K562 (cell line): ENCODE measurements at regions not wholly inside any gene's neighbourhood (a gene's known extent, or its start where the extent isn't known, plus 50 kb on each side); places are given as distances from the start of the nearest gene placed in this dataset.

Source experiments
- ATAC-seq: fragments of 200-7000 bp; cut with Tn5 transposase; 3 replicates; pipeline ENCODE4 v1.9.1; 2020; ENCODE audit warnings: moderate library complexity
- BruUV-seq: library from RNA; stranded (reverse); fragments of 400-500 nt; replicated peaks from 2 replicates; lab custom pipeline; 2021; lab: Mats Ljungman, UMichigan
- CTCF ChIA-PET: fragments of 300-600 bp; formaldehyde crosslinking; extraction: SDS; loops from one replicate; lab custom pipeline; 2021; ENCODE audit warnings: low intra/inter-chr PET ratio; lab: Yijun Ruan, JAX
- POLR2A ChIA-PET: fragments of 300-600, 350-650 bp; sonication (Branson Sonifier 250); formaldehyde crosslinking; extraction: SDS; loops from one replicate; lab custom pipeline; 2021; ENCODE audit warnings: antibody characterized with exemption, inconsistent platforms; lab: Yijun Ruan, JAX
- DNase-seq, 4 experiments: peaks; one replicate each; pipeline versions ENCODE4 v3.0.0 to v3.0.0-alpha.2; 2011 to 2018; ENCODE audit warnings: low spot score in 3 of 4, mixed read lengths in 3 of 4; ENCODE audit errors: extremely low read depth in 1 of 4
- FAIRE-seq: peaks from 2 replicates; lab custom pipeline; 2011; peaks lifted over from hg19 to GRCh38; lab: Jason Lieb, UNC
- H2AFZ ChIP-seq: 2 replicates; pipeline ENCODE4 v1.6.0; 2011; ENCODE audit warnings: low read depth, low read length, control low read depth, inconsistent platforms
- H3K27ac ChIP-seq: fragments of 200-600 bp; 3 replicates; pipeline ENCODE4 v1.8.0; 2011; ENCODE audit warnings: low read depth, mild to moderate bottlenecking, control low read depth, inconsistent platforms, low read length, moderate library complexity, mixed read lengths; ENCODE audit errors: extremely low read depth
- H3K27me3 ChIP-seq, 2 experiments: fragments of 300-600 bp in 1 of 2; 2 replicates in 1 of 2; 3 replicates in 1 of 2; pipeline versions ENCODE4 v1.6.0 to v1.8.0; 2011; ENCODE audit warnings: inconsistent platforms in 2 of 2, low read length in 2 of 2, mild to moderate bottlenecking in 1 of 2, mixed read lengths in 1 of 2, moderate library complexity in 1 of 2; ENCODE audit not compliant: control insufficient read depth in 2 of 2, insufficient read depth in 2 of 2
- H3K36me3 ChIP-seq: fragments of 300-600 bp; 3 replicates; pipeline ENCODE4 v1.8.0; 2011; ENCODE audit warnings: mild to moderate bottlenecking, low read length, inconsistent platforms; ENCODE audit not compliant: control insufficient read depth, insufficient read depth
- H3K4me1 ChIP-seq, 2 experiments: fragments of 200-600 bp in 1 of 2; replicated peaks in 1 of 2; 2 replicates in 1 of 2; 3 replicates in 1 of 2; pipeline versions ENCODE4 v1.5.1 to v1.8.0; 2011; ENCODE audit warnings: inconsistent platforms in 2 of 2, low read length in 2 of 2, mild to moderate bottlenecking in 1 of 2, mixed read lengths in 1 of 2, moderate library complexity in 1 of 2; ENCODE audit not compliant: control insufficient read depth in 2 of 2, insufficient read depth in 2 of 2
- H3K4me2 ChIP-seq: 2 replicates; pipeline ENCODE4 v1.6.1; 2011; ENCODE audit warnings: low read length, control low read depth, inconsistent platforms, mixed read lengths; ENCODE audit not compliant: insufficient read depth
- H3K4me3 ChIP-seq: fragments of 200-600 bp; sonication (generic), shearing (Covaris generic); 2 replicates; pipeline ENCODE4 v1.5.1; 2016; ENCODE audit warnings: control low read depth, inconsistent platforms
- H3K79me2 ChIP-seq: fragments of 200-600 bp; 3 replicates; pipeline ENCODE4 v1.8.0; 2011; ENCODE audit warnings: low read length, inconsistent platforms; ENCODE audit not compliant: control insufficient read depth, insufficient read depth
- H3K9ac ChIP-seq, 2 experiments: 2 replicates each; pipeline versions ENCODE4 v1.6.0 to v1.6.1; 2011; ENCODE audit warnings: low read depth in 2 of 2, low read length in 2 of 2, control low read depth in 1 of 2, inconsistent platforms in 1 of 2, mild to moderate bottlenecking in 1 of 2, mixed read lengths in 1 of 2; ENCODE audit not compliant: insufficient read depth in 1 of 2
- H3K9me1 ChIP-seq: one replicate; pipeline ENCODE4 v1.6.0; 2011; ENCODE audit warnings: inconsistent platforms, mild to moderate bottlenecking, low read length, moderate library complexity; ENCODE audit not compliant: control insufficient read depth, insufficient read depth
- H3K9me3 ChIP-seq: replicated peaks from 2 replicates; pipeline ENCODE4 v1.5.1; 2011; ENCODE audit warnings: low read depth, low read length, inconsistent platforms; ENCODE audit not compliant: control insufficient read depth, insufficient read depth
- H4K20me1 ChIP-seq: replicated peaks from 2 replicates; pipeline ENCODE4 v1.6.1; 2011; ENCODE audit warnings: low read length, inconsistent platforms, mixed read lengths; ENCODE audit not compliant: control insufficient read depth, insufficient read depth
- HDAC1 ChIP-seq, 2 experiments: fragments of 450-650 bp; IDR thresholded peaks; 2 replicates each; pipeline ENCODE4 v1.6.1; 2016 to 2017; ENCODE audit warnings: inconsistent platforms in 1 of 2, mild to moderate bottlenecking in 1 of 2, moderate library complexity in 1 of 2
- HDGF ChIP-seq: fragments of 450-650 bp; IDR thresholded peaks from 2 replicates; pipeline ENCODE4 v1.6.1; 2016
- HMG20A ChIP-seq: fragments of 450-650 bp; formaldehyde crosslinking; conservative IDR thresholded peaks from 2 replicates; pipeline ENCODE4 v1.4.0; 2020; ENCODE audit warnings: mild to moderate bottlenecking, mixed read lengths
- KHSRP ChIP-seq: fragments of 450-650 bp; IDR thresholded peaks from 2 replicates; pipeline ENCODE4 v1.6.1; 2017
- KLF10 ChIP-seq: fragments of 250-450 bp; sonication (Bioruptor Pico); IDR thresholded peaks from 2 replicates; pipeline ENCODE4 v1.6.1; 2021; ENCODE audit warnings: matching md5 sums
- MGA ChIP-seq: fragments of 450-650 bp; IDR thresholded peaks from 2 replicates; pipeline ENCODE4 v1.6.1; 2016; ENCODE audit warnings: mild to moderate bottlenecking, moderate library complexity
- SMC3 ChIP-seq: conservative IDR thresholded peaks from 2 replicates; pipeline ENCODE4 v1.6.1; 2011; ENCODE audit warnings: low read depth, low read length, improper control_type of control experiment; ENCODE audit not compliant: insufficient read depth
- ZFP1 ChIP-seq: fragments of 450-650 bp; formaldehyde crosslinking; IDR thresholded peaks from 2 replicates; pipeline ENCODE4 v1.4.0; 2020; ENCODE audit warnings: mild to moderate bottlenecking, mixed read lengths
- ZFX ChIP-seq: sonication (generic); formaldehyde crosslinking; IDR thresholded peaks from 2 replicates; pipeline ENCODE4 v1.8.0; 2022; ENCODE audit warnings: mild to moderate bottlenecking, missing genetic modification reagents, moderate library complexity
- WGBS: fragments of 100-300 bp; shearing (Covaris generic); methylation state at CpG from one replicate; pipeline ENCODE4 v1.1.6; 2016; ENCODE audit warnings: low coverage, mixed read lengths; ENCODE audit not compliant: insufficient coverage; ENCODE audit errors: missing lambda C conversion rate; 5-methylcytosine and 5-hydroxymethylcytosine counted together
- in situ Hi-C: fragments of 300-500 bp; cut with MboI; formaldehyde crosslinking; loops from 4 replicates; pipeline ENCODE4 v1.15.0; 2018; ENCODE audit warnings: inconsistent platforms, mixed read lengths
- intact Hi-C: fragments of 100-400 bp; cut with micrococcal nuclease; formaldehyde crosslinking; loops from 2 replicates; pipeline ENCODE4 v1.14.2; 2022

- H3K4me1 ChIP-seq, result no peaks in the 10 kb centered on the region
- no peak overlapping the region for H3K27ac ChIP-seq
- no peaks in the 10 kb centered on the region for H3K27me3 ChIP-seq
- no peak overlapping the region for H2AFZ ChIP-seq
- no peaks in the 10 kb centered on the region for H3K79me2 ChIP-seq
- intact Hi-C loops, result no loop called here
- WGBS, result 0% methylated on average over 4 of the region's 4 CpGs
- no TSS peak for BruUV-seq
- FAIRE-seq, result no peak
- H3K9ac ChIP-seq, result no peak overlapping the region
- H3K4me3 ChIP-seq, result no peak overlapping the region
- H4K20me1 ChIP-seq, result no peaks in the 10 kb centered on the region
- no peak for TF ChIP-seq HMG20A (CRISPR knock-in tag)
- no peak for TF ChIP-seq HDGF
- TF ChIP-seq KHSRP, result no peak
- no peak for TF ChIP-seq MGA
- no peak for TF ChIP-seq ZFX (CRISPR knock-in tag)
- TF ChIP-seq ZFP1 (CRISPR knock-in tag), result no peak
- TF ChIP-seq HDAC1 (IDR thresholded peaks at IDR 0.05), result no peak
- TF ChIP-seq KLF10 (CRISPR knock-in tag), result no peak
- no peak for TF ChIP-seq SMC3
- DNase-seq, result no peak
- no peaks in the 10 kb centered on the region for H3K9me3 ChIP-seq
- ChIA-PET POLR2A (no interaction called here), CTCF (no interaction called here)
- H3K4me2 ChIP-seq, result no peak overlapping the region
- no peaks in the 10 kb centered on the region for H3K36me3 ChIP-seq
- H3K9me1 ChIP-seq, result no peaks in the 10 kb centered on the region
- ATAC-seq, result no peak
- in situ Hi-C loops, result no loop called here
These were observed 480.2 kb upstream of the DEPDC1 start for GRCh38 chr1:68976916-68977610.
